ENCODE measurements at regions not wholly inside any gene's neighbourhood (a gene's known extent, or its start where the extent isn't known, plus 50 kb on each side); places are given as distances from the start of the nearest gene placed in this dataset.

DNA sequence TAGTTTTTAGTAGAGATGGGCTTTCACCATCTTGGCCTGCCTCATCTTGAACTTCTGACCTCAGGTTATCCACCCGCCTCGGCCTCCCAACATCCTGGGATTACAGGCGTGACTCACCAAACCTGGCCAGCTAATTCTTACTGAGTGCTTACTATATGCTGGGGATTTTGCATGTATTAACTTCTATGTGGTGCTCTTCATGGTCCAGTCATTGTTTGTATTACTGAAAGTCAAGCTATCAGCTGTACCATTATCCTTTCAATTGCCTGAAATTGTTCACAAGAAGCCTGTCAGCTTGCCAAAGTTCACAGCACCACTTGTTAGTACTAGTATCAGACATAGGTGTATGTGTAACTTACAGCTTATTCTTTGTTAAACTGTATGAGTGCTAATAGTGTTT, 1272.1 kb downstream of the ARAP2 start:
- TF ChIP-seq, protein P1, sequence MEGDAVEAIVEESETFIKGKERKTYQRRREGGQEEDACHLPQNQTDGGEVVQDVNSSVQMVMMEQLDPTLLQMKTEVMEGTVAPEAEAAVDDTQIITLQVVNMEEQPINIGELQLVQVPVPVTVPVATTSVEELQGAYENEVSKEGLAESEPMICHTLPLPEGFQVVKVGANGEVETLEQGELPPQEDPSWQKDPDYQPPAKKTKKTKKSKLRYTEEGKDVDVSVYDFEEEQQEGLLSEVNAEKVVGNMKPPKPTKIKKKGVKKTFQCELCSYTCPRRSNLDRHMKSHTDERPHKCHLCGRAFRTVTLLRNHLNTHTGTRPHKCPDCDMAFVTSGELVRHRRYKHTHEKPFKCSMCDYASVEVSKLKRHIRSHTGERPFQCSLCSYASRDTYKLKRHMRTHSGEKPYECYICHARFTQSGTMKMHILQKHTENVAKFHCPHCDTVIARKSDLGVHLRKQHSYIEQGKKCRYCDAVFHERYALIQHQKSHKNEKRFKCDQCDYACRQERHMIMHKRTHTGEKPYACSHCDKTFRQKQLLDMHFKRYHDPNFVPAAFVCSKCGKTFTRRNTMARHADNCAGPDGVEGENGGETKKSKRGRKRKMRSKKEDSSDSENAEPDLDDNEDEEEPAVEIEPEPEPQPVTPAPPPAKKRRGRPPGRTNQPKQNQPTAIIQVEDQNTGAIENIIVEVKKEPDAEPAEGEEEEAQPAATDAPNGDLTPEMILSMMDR (IDR thresholded peaks at IDR 0.05): no peak
- no peak for TF ChIP-seq POLR2A (IDR thresholded peaks at IDR 0.05)
